Aorta (tissue), 5 donors: ENCODE measurements at regions not wholly inside any gene's neighbourhood (a gene's known extent, or its start where the extent isn't known, plus 50 kb on each side); places are given as distances from the start of the nearest gene placed in this dataset.
"Not testable (repeated sequence)": the region's sequence is repeated elsewhere in the genome, so short reads cannot be mapped to it uniquely, and the experiment has no call there.

Experiments
- ATAC-seq: fragments of 200-7000 bp; cut with Tn5 transposase; one replicate; pipeline ENCODE4 v1.9.1; 2022; ENCODE audit warnings: moderate library complexity; ENCODE audit not compliant: low FRiP score
- DNase-seq, 2 donors: peaks; one replicate each; pipeline ENCODE4 v3.0.0-alpha.2; 2020
- H3K27ac ChIP-seq, 2 donors: one replicate each; pipeline ENCODE4 v1.5.1; 2013; ENCODE audit warnings: low read length in 2 of 2, mild to moderate bottlenecking in 2 of 2, moderate library complexity in 2 of 2, control low read depth in 1 of 2, inconsistent platforms in 1 of 2, low read depth in 1 of 2
- H3K27me3 ChIP-seq, 2 donors: one replicate each; pipeline ENCODE4 v1.6.1; 2013; ENCODE audit warnings: control low read depth in 1 of 2, low read length in 1 of 2, mild to moderate bottlenecking in 1 of 2, moderate library complexity in 1 of 2; ENCODE audit not compliant: insufficient read depth in 2 of 2, control insufficient read depth in 1 of 2
- H3K36me3 ChIP-seq, 2 donors: one replicate each; pipeline ENCODE4 v1.6.1; 2013; ENCODE audit warnings: control low read depth in 1 of 2, low read length in 1 of 2, mild to moderate bottlenecking in 1 of 2; ENCODE audit not compliant: insufficient read depth in 2 of 2, control insufficient read depth in 1 of 2
- H3K4me1 ChIP-seq, 2 donors: one replicate each; pipeline ENCODE4 v1.6.1; 2013; ENCODE audit warnings: low read length in 2 of 2, control low read depth in 1 of 2, mild to moderate bottlenecking in 1 of 2, moderate library complexity in 1 of 2; ENCODE audit not compliant: insufficient read depth in 2 of 2, control insufficient read depth in 1 of 2
- H3K4me3 ChIP-seq, 2 donors: one replicate each; pipeline ENCODE4 v1.5.1; 2013; ENCODE audit warnings: low read length in 2 of 2, control low read depth in 1 of 2, mild to moderate bottlenecking in 1 of 2
- H3K9me3 ChIP-seq: one replicate; pipeline ENCODE4 v1.6.1; 2013; ENCODE audit warnings: mild to moderate bottlenecking, low read length; ENCODE audit not compliant: control insufficient read depth
- WGBS, 2 donors: extraction: QIAGEN DNeasy Blood & Tissue Kit; methylation state at CpG; one replicate each; pipeline ENCODE4 v1.1.7; 2013; 5-methylcytosine and 5-hydroxymethylcytosine counted together
- intact Hi-C, 2 donors: fragments of 100-400 bp; cut with DNase I; formaldehyde crosslinking; loops; one replicate each; pipeline versions ENCODE4 v1.14.2 to v1.15.0; 2022
- donor health status: healthy with polysubstance abuse.
- donor health status: Bipolar disorder and iron deficiency.
- donor health status: DM: no; HTN: no; CAD: no.
- donor health status: DM: no; HTN: no; CAD: no.
- donor health status: DM: yes; HTN: yes; CAD: no.

DNA sequence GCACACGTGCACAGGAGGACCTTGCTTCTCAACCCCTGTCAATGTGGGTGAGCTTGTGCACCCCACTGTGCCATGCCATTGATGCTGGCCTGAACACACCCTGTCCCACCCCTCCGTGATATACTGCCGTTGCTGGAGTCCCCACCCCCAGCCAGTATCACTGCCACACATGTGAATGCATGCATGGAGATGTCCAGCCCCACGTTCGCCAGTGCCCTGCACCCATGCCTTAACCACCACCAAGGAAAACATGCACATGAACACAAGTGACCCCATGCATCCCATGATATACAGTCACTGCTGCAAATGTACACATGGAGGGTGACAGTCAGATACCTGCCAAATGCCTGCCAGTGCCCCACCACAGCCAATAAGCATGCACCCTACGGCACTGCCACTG lies 692.5 kb upstream of the ZWINT start:
- H3K27ac ChIP-seq = no peak overlapping the region
- DNase-seq (peak in 1 of 2 donors; percentile 8), ATAC-seq (no peak)
- no peaks in the 10 kb centered on the region for H3K4me1 ChIP-seq
- intact Hi-C loops = no loop called here
- no peak overlapping the region for H3K4me3 ChIP-seq
- no peaks in the 10 kb centered on the region for H3K36me3 ChIP-seq
- WGBS, 2 donors = 85 to 86% methylated on average over 6 of the region's 6 CpGs
- H3K27me3 ChIP-seq = no peaks in the 10 kb centered on the region
- peaks cover 6% of the 10 kb centered on the region for H3K9me3 ChIP-seq

DNA sequence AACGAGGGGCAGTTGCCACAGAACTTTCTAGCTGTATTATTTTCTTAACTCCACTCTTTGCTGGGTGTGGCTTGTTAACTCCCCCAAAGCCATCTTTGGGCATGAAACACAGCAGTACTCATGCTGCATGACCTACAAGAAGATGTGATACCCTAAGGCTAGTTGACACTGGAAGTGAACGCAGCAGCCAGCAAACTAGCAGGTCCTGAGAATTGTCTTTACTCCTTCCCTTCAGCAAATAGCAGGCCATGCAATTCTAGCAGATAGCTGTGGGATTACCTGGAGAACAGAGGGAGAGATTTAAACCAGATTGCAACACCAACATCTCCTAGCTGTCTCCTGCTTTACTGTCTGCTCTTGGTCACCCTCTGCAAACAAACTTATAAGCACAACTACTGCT lies 688.0 kb upstream of the ZWINT start:
- no peaks in the 10 kb centered on the region for H3K27me3 ChIP-seq
- 41 to 45% methylated on average over 2 of the region's 2 CpGs for WGBS, 2 donors
- intact Hi-C loops = no loop called here
- H3K4me3 ChIP-seq = no peak overlapping the region
- ATAC-seq (no peak), DNase-seq (no peak)
- H3K4me1 ChIP-seq = no peaks in the 10 kb centered on the region
- no peaks in the 10 kb centered on the region for H3K36me3 ChIP-seq
- H3K9me3 ChIP-seq = peaks cover 6% of the 10 kb centered on the region
- H3K27ac ChIP-seq = no peak overlapping the region

DNA sequence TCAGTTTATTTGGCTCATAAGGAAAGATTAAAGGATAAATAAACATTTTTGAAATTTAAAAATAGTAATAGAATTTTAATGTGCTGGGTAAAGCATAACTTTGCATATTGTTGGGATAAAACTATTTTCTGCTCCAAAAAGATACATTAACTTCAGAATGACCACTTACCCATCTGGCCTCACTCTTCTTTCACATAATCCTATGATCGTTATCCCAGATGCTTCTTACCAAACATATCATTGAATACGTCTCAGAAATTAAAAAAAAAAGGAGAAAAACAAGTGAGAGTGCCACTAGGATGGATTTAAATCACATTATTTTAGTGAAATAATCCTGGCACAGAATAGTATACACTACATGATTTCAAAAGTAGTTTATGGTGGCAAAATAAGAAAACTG lies 677.5 kb upstream of the ZWINT start:
- no peak overlapping the region for H3K27ac ChIP-seq
- no peak for ATAC-seq
- H3K4me1 ChIP-seq = no peaks in the 10 kb centered on the region
- H3K9me3 ChIP-seq = no peaks in the 10 kb centered on the region
- H3K36me3 ChIP-seq = no peaks in the 10 kb centered on the region
- H3K4me3 ChIP-seq = no peak overlapping the region
- WGBS, 2 donors = 73 to 84% methylated on average over 2 of the region's 2 CpGs
- no peaks in the 10 kb centered on the region for H3K27me3 ChIP-seq
- DNase-seq = no peak
- intact Hi-C loops = no loop called here

DNA sequence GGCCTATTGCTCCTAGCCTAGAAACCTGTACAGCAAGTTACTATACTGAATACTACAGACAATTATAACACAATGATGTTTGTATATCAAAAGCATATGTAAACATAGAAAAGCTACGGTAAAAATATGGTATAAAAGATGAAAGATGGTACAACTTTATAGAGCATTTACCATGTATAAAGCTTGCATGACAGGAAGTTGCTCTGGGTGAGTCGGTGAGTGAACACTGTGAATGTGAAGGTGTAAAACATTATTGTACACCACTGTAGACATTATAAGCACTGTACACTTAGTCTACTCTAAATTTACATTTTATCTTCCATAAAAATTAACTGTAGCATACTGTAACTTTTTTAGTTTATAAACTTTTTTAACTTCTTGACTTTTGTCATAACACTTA lies 674.3 kb upstream of the ZWINT start:
- H3K27me3 ChIP-seq = no peaks in the 10 kb centered on the region
- H3K36me3 ChIP-seq = no peaks in the 10 kb centered on the region
- peaks cover 7% of the 10 kb centered on the region for H3K9me3 ChIP-seq
- DNase-seq = no peak
- intact Hi-C loops = no loop called here
- 71 to 77% methylated on average over 2 of the region's 2 CpGs for WGBS, 2 donors
- no peak overlapping the region for H3K27ac ChIP-seq
- no peak overlapping the region for H3K4me3 ChIP-seq
- no peaks in the 10 kb centered on the region for H3K4me1 ChIP-seq
- ATAC-seq = no peak

DNA sequence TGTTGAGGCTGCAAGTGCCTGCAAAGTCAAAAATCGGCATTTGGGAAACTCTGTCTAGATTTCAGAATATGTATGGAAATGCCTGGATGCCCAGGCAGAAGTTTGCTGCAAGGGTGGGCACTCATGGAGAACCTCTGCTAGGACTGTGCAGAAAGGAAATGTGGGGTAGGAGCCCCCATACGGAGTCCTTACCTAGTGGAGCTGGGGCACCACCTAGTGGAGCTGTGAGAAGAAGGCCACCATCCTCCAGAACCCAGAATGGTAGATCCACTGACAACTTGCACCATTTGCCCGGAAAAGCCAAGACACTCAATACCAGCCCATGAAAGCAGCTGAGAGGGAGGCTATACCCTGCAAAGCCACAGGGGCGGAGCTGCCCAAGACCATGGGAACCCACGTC lies 671.2 kb upstream of the ZWINT start:
- H3K27me3 ChIP-seq, H3K4me1 ChIP-seq, H3K4me3 ChIP-seq, H3K27ac ChIP-seq, ATAC-seq, H3K9me3 ChIP-seq, intact Hi-C loops, DNase-seq, H3K36me3 ChIP-seq: not testable (repeated sequence)
- WGBS, 2 donors = 82 to 84% methylated on average over 5 of the region's 5 CpGs

DNA sequence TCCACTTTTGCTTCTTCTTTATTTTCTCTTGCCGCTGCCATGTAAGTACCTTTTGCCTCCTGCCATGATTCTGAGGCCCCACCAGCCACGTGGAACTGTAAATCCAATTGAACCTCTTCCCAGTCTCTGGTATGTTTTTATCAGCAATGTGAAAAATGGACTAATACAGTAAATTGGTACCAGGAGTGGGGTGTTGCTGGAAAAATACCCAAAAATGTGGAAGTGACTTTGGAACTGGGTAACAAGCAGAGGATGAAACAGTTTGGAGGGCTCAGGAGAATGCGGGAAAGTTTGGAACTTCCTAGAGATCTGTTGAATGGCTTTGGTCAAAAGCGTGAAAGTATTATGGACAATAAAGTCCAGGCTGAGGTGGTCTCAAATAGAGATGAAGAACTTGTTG lies 670.3 kb upstream of the ZWINT start:
- Histone ChIP-seq H3K4me3 (no peak overlapping the region), H3K4me1 (no peaks in the 10 kb centered on the region), H3K36me3 (no peaks in the 10 kb centered on the region), H3K9me3 (peaks cover 7% of the 10 kb centered on the region), H3K27ac (no peak overlapping the region), H3K27me3 (no peaks in the 10 kb centered on the region)
- ATAC-seq (no peak), DNase-seq (no peak)
- intact Hi-C loops = no loop called here
- WGBS, 2 donors = 90% methylated on average over 4 of the region's 4 CpGs

DNA sequence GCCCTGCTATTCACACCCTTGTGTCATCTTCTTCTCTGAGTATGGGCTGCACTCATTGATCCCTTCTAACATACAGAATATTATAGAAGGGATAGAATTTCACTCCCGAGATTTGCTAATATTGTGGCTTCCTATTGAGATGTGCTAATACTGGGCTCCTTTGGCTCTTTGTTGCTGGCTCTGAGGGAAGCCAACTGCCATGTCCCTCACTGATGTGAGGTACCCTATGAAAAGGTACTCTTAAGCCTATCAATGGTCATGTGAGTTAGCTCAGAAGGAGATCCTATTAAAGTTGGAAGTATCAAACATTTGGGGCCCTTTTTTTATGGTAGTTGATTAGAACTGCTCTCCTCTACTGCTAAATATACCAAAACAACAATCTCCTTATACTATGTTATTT lies 665.2 kb upstream of the ZWINT start:
- no peak overlapping the region for H3K27ac ChIP-seq
- no peaks in the 10 kb centered on the region for H3K4me1 ChIP-seq
- ATAC-seq (no peak), DNase-seq (no peak)
- 83 to 89% methylated on average over 1 of the region's 1 CpG for WGBS, 2 donors
- no peaks in the 10 kb centered on the region for H3K36me3 ChIP-seq
- intact Hi-C loops = no loop called here
- no peak overlapping the region for H3K4me3 ChIP-seq
- no peaks in the 10 kb centered on the region for H3K27me3 ChIP-seq
- peaks cover 3% of the 10 kb centered on the region for H3K9me3 ChIP-seq

DNA sequence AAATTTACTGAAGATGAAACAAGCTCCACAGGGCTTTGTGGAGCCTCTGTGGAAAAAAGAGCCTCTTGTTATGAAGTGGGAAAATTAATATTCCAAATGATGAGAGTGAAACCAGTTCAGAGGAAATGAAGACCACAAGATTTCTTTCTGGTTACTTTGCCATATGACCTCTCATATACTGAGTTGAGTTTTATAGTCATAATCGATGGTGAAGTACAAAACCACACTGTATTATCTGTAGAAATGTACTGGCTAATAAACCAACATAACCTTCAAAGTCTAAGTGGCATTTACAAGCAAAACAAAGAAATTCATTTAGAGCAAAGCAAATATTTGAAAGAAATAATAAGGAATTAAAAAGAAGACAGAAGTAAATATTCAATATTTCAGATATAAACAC lies 662.6 kb upstream of the ZWINT start:
- H3K27me3 ChIP-seq = no peaks in the 10 kb centered on the region
- no peaks in the 10 kb centered on the region for H3K9me3 ChIP-seq
- H3K4me1 ChIP-seq = no peaks in the 10 kb centered on the region
- no peak overlapping the region for H3K4me3 ChIP-seq
- 80 to 83% methylated on average over 1 of the region's 1 CpG for WGBS, 2 donors
- intact Hi-C loops = no loop called here
- no peaks in the 10 kb centered on the region for H3K36me3 ChIP-seq
- H3K27ac ChIP-seq = no peak overlapping the region
- no peak for ATAC-seq
- no peak for DNase-seq

DNA sequence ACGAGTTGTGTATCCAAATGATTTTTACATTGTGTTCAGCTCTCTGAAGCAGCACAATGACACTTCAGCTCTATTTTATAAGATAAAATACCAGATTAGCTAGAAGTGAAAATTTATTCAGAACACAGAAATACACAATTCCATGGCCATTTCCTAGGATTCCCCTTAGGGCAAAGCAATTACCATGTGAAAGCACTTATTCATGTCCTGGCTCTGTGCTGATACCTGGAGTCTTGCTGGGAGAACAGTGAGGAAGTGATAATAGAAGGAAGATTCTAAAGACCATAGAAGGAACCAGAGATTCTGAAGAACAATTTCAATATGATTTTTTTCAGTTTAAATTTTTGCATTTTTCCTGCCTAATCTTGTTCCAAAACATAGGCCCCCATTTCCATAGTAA lies 657.4 kb upstream of the ZWINT start:
- ATAC-seq (no peak), DNase-seq (no peak)
- intact Hi-C loops = no loop called here
- H3K4me1 ChIP-seq = no peaks in the 10 kb centered on the region
- H3K9me3 ChIP-seq = peaks cover 1% of the 10 kb centered on the region
- 40 to 55% methylated on average over 1 of the region's 1 CpG for WGBS, 2 donors
- H3K27me3 ChIP-seq = no peaks in the 10 kb centered on the region
- no peak overlapping the region for H3K27ac ChIP-seq
- H3K36me3 ChIP-seq = no peaks in the 10 kb centered on the region
- no peak overlapping the region for H3K4me3 ChIP-seq
